CD14-positive monocyte (primary cell): ENCODE measurements at regions not wholly inside any gene's neighbourhood (a gene's known extent, or its start where the extent isn't known, plus 50 kb on each side); places are given as distances from the start of the nearest gene placed in this dataset.

Experiments
- DNase-seq, 3 donors: peaks; one replicate each; pipeline ENCODE4 v3.0.0-alpha.2; 2011 to 2022
- H2AFZ ChIP-seq: 2 replicates; pipeline ENCODE4 v1.6.0; 2012; ENCODE audit warnings: mild to moderate bottlenecking, low read depth, low read length, inconsistent platforms; ENCODE audit not compliant: insufficient read depth, poor library complexity, severe bottlenecking
- H3K27ac ChIP-seq, 2 donors: 1 replicate in 1 of 2; 2 replicates in 1 of 2; pipeline ENCODE4 v1.5.1; 2012 to 2013; ENCODE audit warnings: low read length in 2 of 2, control low read depth in 1 of 2, inconsistent platforms in 1 of 2, low read depth in 1 of 2, mild to moderate bottlenecking in 1 of 2
- H3K27me3 ChIP-seq, 2 donors: one replicate each; pipeline versions ENCODE4 v1.6.0 to v1.6.1; 2011 to 2013; ENCODE audit warnings: low read length in 2 of 2; ENCODE audit not compliant: control insufficient read depth in 2 of 2, insufficient read depth in 2 of 2
- H3K36me3 ChIP-seq, 2 donors: replicated peaks in 1 of 2; 1 replicate in 1 of 2; 2 replicates in 1 of 2; pipeline versions ENCODE4 v1.5.1 to v1.6.1; 2012 to 2013; ENCODE audit warnings: low read length in 2 of 2, control low read depth in 1 of 2, inconsistent platforms in 1 of 2, mild to moderate bottlenecking in 1 of 2; ENCODE audit not compliant: insufficient read depth in 2 of 2, control insufficient read depth in 1 of 2
- H3K4me1 ChIP-seq, 2 donors: 1 replicate in 1 of 2; 2 replicates in 1 of 2; pipeline versions ENCODE4 v1.5.1 to v1.6.1; 2012 to 2013; ENCODE audit warnings: low read length in 2 of 2, control low read depth in 1 of 2, inconsistent platforms in 1 of 2, mild to moderate bottlenecking in 1 of 2, moderate library complexity in 1 of 2; ENCODE audit not compliant: insufficient read depth in 2 of 2, control insufficient read depth in 1 of 2
- H3K4me2 ChIP-seq: replicated peaks from 2 replicates; pipeline ENCODE3; 2012; ENCODE audit warnings: low read length, moderate library complexity, mild to moderate bottlenecking; ENCODE audit not compliant: poor library complexity, severe bottlenecking; ENCODE audit errors: extremely low read depth
- H3K4me3 ChIP-seq, 3 experiments: fragments of 200-600 bp in 1 of 3; sonication (generic) in 1 of 3; replicated peaks in 1 of 3; 1 replicate in 2 of 3; 2 replicates in 1 of 3; pipeline ENCODE4 v1.5.1; 2011 to 2013; ENCODE audit warnings: low read length in 3 of 3, mild to moderate bottlenecking in 3 of 3, control low read depth in 2 of 3, low read depth in 2 of 3, inconsistent platforms in 1 of 3, moderate library complexity in 1 of 3
- H3K79me2 ChIP-seq: 2 replicates; pipeline ENCODE4 v1.6.0; 2012; ENCODE audit warnings: mild to moderate bottlenecking, control low read depth, inconsistent platforms, low read length, moderate library complexity; ENCODE audit not compliant: insufficient read depth
- H3K9ac ChIP-seq: 2 replicates; pipeline ENCODE4 v1.6.0; 2017; ENCODE audit warnings: low read length, mild to moderate bottlenecking; ENCODE audit not compliant: insufficient read depth, poor library complexity, severe bottlenecking
- H3K9me3 ChIP-seq, 2 donors: replicated peaks in 1 of 2; 1 replicate in 1 of 2; 2 replicates in 1 of 2; pipeline versions ENCODE4 v1.5.1 to v1.6.1; 2012 to 2013; ENCODE audit warnings: low read length in 2 of 2, control low read depth in 1 of 2; ENCODE audit not compliant: control insufficient read depth in 1 of 2, insufficient read depth in 1 of 2
- H4K20me1 ChIP-seq: 2 replicates; pipeline ENCODE4 v1.6.0; 2012; ENCODE audit warnings: mild to moderate bottlenecking, low read length, control low read depth, moderate library complexity; ENCODE audit not compliant: insufficient read depth
- H3K27ac Mint-ChIP-seq, 7 donors: one replicate each; pipeline ENCODE4 v1.8.0; 2020; ENCODE audit warnings: mild to moderate bottlenecking in 7 of 7, mixed read lengths in 7 of 7, moderate library complexity in 6 of 7, inconsistent platforms in 2 of 7
- H3K27me3 Mint-ChIP-seq, 3 donors: one replicate each; pipeline ENCODE4 v1.8.0; 2021 to 2022; ENCODE audit warnings: low read depth in 3 of 3, mild to moderate bottlenecking in 3 of 3, mixed read lengths in 3 of 3, moderate library complexity in 3 of 3, inconsistent platforms in 1 of 3
- H3K36me3 Mint-ChIP-seq, 2 donors: one replicate each; pipeline ENCODE4 v1.8.0; 2020; ENCODE audit warnings: mixed read lengths in 2 of 2, inconsistent platforms in 1 of 2, mild to moderate bottlenecking in 1 of 2
- H3K4me1 Mint-ChIP-seq: one replicate; pipeline ENCODE4 v1.8.0; 2020; ENCODE audit warnings: mild to moderate bottlenecking, mixed read lengths
- H3K4me3 Mint-ChIP-seq, 2 donors: one replicate each; pipeline ENCODE4 v1.8.0; 2020; ENCODE audit warnings: mild to moderate bottlenecking in 2 of 2, mixed read lengths in 2 of 2, moderate library complexity in 1 of 2
- H3K9me3 Mint-ChIP-seq, 7 donors: one replicate each; pipeline ENCODE4 v1.8.0; 2020 to 2022; ENCODE audit warnings: mixed read lengths in 7 of 7, mild to moderate bottlenecking in 6 of 7, moderate library complexity in 6 of 7, inconsistent platforms in 2 of 7
- WGBS: methylation state at CpG from one replicate; pipeline ENCODE4 v1.1.5; 2013; ENCODE audit warnings: missing lambda C conversion rate; ENCODE audit not compliant: insufficient coverage; 5-methylcytosine and 5-hydroxymethylcytosine counted together
- intact Hi-C, 2 donors: fragments of 100-400 bp; cut with micrococcal nuclease; formaldehyde crosslinking; loops; one replicate each; pipeline versions ENCODE4 v1.15.0 to v1.15.1; 2023
- TF ChIP-seq, protein P1 (sequence below): fragments of 200-600 bp; IDR thresholded peaks from one replicate; pipeline ENCODE4 v1.8.0; 2022; ENCODE audit warnings: antibody characterized with exemption, mild to moderate bottlenecking

DNA sequence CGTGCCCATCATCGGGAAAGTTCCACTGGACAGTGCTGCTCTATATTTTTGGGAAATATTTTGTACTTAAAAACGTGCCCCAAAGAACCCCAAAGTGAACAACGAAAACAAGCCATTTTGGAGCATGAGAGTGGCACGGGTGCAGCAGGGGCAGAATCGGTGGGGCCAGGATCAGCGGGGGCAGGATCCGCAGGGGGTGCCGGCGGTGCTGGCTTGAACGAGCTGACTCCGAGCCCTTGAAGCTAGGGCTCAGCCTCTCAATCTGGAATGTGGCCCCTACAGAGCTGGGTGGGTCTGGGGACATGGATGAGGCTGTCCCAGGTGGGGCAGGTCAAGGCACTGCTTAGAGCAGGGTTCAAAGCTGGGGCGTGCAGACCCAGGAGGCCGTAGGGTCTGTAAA lies 104.7 kb upstream of the COL5A1 start:
- no peak overlapping the region for H3K4me3 ChIP-seq
- Mint-ChIP-seq H3K36me3 (no peaks in the 10 kb centered on the region), H3K4me3 (no peak overlapping the region), H3K27me3 (peaks cover 0 to 5% (median 3%) of the 10 kb centered on the region in 3 donors), H3K9me3 (peaks cover 0 to 9% (median 3%) of the 10 kb centered on the region in 7 donors), H3K27ac (no peak overlapping the region), H3K4me1 (no peaks in the 10 kb centered on the region)
- no peak overlapping the region for H3K27ac ChIP-seq
- H3K27me3 ChIP-seq, result no peaks in the 10 kb centered on the region
- no peak overlapping the region for H3K9ac ChIP-seq
- H2AFZ ChIP-seq, result no peak overlapping the region
- no peaks in the 10 kb centered on the region for H3K36me3 ChIP-seq
- TF ChIP-seq, protein P1, sequence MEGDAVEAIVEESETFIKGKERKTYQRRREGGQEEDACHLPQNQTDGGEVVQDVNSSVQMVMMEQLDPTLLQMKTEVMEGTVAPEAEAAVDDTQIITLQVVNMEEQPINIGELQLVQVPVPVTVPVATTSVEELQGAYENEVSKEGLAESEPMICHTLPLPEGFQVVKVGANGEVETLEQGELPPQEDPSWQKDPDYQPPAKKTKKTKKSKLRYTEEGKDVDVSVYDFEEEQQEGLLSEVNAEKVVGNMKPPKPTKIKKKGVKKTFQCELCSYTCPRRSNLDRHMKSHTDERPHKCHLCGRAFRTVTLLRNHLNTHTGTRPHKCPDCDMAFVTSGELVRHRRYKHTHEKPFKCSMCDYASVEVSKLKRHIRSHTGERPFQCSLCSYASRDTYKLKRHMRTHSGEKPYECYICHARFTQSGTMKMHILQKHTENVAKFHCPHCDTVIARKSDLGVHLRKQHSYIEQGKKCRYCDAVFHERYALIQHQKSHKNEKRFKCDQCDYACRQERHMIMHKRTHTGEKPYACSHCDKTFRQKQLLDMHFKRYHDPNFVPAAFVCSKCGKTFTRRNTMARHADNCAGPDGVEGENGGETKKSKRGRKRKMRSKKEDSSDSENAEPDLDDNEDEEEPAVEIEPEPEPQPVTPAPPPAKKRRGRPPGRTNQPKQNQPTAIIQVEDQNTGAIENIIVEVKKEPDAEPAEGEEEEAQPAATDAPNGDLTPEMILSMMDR, result no peak
- DNase-seq, result no peak
- no peaks in the 10 kb centered on the region for H3K79me2 ChIP-seq
- H3K4me2 ChIP-seq, result no peak overlapping the region
- no peaks in the 10 kb centered on the region for H3K4me1 ChIP-seq
- no peaks in the 10 kb centered on the region for H3K9me3 ChIP-seq
- H4K20me1 ChIP-seq, result no peaks in the 10 kb centered on the region
- WGBS, result 94% methylated on average over 14 of the region's 14 CpGs
- intact Hi-C loops, result no loop called here

DNA sequence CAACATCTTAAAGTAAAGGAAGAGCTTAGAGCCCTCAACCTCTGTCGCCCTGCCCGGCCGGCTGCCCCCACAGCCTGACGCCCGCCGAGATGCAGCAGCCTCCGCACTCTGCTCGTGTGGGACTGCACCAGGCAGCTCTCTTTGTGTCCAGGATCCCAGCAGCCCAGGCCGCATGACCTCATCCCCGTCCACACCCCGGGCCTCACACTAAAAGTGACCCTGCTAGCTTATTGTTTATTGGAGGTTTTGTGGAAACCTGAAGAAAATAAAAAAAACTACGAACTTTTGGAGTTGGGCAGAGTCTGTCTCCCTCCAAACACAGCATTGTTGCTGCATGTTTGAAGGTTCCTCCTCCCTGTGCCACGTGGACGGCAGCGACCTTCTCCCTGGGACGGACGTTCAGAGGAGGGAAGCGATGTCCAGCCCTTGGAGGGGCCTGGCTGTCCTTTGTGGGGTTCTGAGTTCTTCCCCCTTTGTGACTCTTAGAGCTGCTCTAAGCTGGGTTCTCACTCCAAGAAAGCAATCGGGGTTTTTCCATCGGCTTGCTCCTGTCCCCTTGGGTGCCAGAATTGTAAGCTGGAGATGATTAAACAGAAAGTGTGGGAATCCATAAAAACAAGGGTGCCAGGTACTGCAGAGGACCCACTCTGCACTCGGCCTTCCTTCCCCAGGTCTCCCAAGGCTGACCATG lies 103.5 kb upstream of the COL5A1 start:
- no peak overlapping the region for H3K9ac ChIP-seq
- no peaks in the 10 kb centered on the region for H3K27me3 ChIP-seq
- 90% methylated on average over 13 of the region's 21 CpGs for WGBS
- H3K9me3 Mint-ChIP-seq, result peaks cover 0 to 5% (median under 1%) of the 10 kb centered on the region in 7 donors
- no peak for DNase-seq
- no peaks in the 10 kb centered on the region for H3K36me3 Mint-ChIP-seq
- no peak overlapping the region for H3K27ac Mint-ChIP-seq
- TF ChIP-seq, protein P1, result no peak
- H3K9me3 ChIP-seq, result no peaks in the 10 kb centered on the region
- no peak overlapping the region for H2AFZ ChIP-seq
- H3K27ac ChIP-seq, result no peak overlapping the region
- H3K4me3 Mint-ChIP-seq, result no peak overlapping the region
- H3K4me3 ChIP-seq, result no peak overlapping the region
- H3K4me1 Mint-ChIP-seq, result no peaks in the 10 kb centered on the region
- no peaks in the 10 kb centered on the region for H3K4me1 ChIP-seq
- H3K4me2 ChIP-seq, result no peak overlapping the region
- no peaks in the 10 kb centered on the region for H3K36me3 ChIP-seq
- peaks cover 0 to 5% (median 3%) of the 10 kb centered on the region in 3 donors for H3K27me3 Mint-ChIP-seq
- intact Hi-C loops, result no loop called here
- no peaks in the 10 kb centered on the region for H3K79me2 ChIP-seq
- no peaks in the 10 kb centered on the region for H4K20me1 ChIP-seq
